ENCODE measurements at regions not wholly inside any gene's neighbourhood (a gene's known extent, or its start where the extent isn't known, plus 50 kb on each side); places are given as distances from the start of the nearest gene placed in this dataset.

DNA sequence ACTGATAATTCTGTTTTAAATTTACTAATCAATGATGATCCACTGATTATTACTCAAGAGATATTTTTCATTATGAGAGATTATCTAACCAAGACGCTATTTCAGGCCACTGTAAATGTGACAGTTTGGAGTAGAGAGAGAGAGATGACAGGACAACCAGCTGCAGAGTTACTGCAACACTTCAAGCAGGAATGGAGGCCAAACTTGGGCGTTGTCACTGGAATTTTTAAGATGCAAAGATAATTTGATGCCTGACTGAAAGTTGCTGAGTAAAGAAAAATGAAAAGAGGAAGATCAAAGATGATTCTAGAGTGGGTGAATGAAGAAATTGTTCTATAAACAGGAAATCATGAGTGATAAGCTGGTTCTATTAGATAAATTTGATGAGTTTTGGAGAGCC is 1302.1 kb upstream of the TMEFF2 start:
- no peak for DNase-seq (ENCODE audit: low spot score in 2 of 2)
- no peak overlapping the region for H3K4me3 ChIP-seq (ENCODE audit: low read depth, poor library complexity, severe bottlenecking)
- TF ChIP-seq, protein P1, sequence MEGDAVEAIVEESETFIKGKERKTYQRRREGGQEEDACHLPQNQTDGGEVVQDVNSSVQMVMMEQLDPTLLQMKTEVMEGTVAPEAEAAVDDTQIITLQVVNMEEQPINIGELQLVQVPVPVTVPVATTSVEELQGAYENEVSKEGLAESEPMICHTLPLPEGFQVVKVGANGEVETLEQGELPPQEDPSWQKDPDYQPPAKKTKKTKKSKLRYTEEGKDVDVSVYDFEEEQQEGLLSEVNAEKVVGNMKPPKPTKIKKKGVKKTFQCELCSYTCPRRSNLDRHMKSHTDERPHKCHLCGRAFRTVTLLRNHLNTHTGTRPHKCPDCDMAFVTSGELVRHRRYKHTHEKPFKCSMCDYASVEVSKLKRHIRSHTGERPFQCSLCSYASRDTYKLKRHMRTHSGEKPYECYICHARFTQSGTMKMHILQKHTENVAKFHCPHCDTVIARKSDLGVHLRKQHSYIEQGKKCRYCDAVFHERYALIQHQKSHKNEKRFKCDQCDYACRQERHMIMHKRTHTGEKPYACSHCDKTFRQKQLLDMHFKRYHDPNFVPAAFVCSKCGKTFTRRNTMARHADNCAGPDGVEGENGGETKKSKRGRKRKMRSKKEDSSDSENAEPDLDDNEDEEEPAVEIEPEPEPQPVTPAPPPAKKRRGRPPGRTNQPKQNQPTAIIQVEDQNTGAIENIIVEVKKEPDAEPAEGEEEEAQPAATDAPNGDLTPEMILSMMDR (IDR thresholded peaks at IDR 0.05): no peak
- TF ChIP-seq POLR2A (IDR thresholded peaks at IDR 0.05): no peak
- WGBS, 2 donors: 34 to 38% methylated on average over 2 of the region's 2 CpGs
- intact Hi-C loops (cut with DNase I; ENCODE audit: low total_unique reads): no loop called here

DNA sequence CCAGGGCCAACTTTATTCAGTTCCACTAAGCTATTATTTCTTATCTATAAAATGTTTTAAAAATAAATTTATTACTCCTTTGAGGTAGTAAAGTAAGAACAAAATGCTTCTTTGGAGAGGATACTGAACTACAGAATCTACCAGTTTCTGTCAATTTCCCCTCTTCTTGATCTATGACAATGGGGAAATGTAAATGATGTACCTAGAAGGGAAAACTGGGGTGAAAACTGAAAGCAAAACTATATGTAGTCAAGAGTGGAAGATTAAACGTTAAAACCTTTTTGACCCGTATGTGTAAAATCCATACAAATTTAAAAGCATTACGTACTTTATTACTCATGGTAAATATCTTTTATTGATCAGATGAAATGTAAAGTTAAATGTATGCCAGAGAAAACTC is 1287.8 kb upstream of the TMEFF2 start:
- no peak for TF ChIP-seq POLR2A (IDR thresholded peaks at IDR 0.05)
- TF ChIP-seq, protein P1 (IDR thresholded peaks at IDR 0.05): no peak
- intact Hi-C loops (cut with DNase I; ENCODE audit: low total_unique reads): no loop called here
- no peak for DNase-seq (ENCODE audit: low spot score in 2 of 2)
- 92 to 93% methylated on average over 3 of the region's 3 CpGs for WGBS, 2 donors
- no peak overlapping the region for H3K4me3 ChIP-seq (ENCODE audit: low read depth, poor library complexity, severe bottlenecking)

DNA sequence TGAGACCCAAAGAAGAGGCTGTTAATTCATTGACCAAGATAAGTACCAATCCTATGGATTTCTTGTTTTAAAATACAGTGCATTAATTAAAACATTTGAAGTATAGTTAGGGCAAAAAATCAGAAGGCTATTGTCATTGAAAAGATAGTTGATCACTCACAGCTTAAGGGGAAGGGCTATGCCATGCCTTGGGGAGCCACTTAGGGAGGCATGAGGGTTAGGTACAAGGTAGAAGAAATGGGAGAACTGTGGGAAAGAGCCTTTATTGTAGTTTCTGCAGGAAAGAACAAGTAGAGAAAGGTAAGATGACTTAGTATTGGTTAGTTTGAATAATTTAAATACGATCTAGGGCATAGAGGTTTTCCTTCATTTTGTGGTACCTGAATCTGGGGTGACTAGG is 1285.5 kb upstream of the TMEFF2 start:
- H3K4me3 ChIP-seq (ENCODE audit: low read depth, poor library complexity, severe bottlenecking): no peak overlapping the region
- intact Hi-C loops (cut with DNase I; ENCODE audit: low total_unique reads): no loop called here
- 88 to 100% methylated on average over 1 of the region's 1 CpG for WGBS, 2 donors
- no peak for DNase-seq (ENCODE audit: low spot score in 2 of 2)
- TF ChIP-seq, protein P1 (IDR thresholded peaks at IDR 0.05): no peak
- TF ChIP-seq POLR2A (IDR thresholded peaks at IDR 0.05): no peak

DNA sequence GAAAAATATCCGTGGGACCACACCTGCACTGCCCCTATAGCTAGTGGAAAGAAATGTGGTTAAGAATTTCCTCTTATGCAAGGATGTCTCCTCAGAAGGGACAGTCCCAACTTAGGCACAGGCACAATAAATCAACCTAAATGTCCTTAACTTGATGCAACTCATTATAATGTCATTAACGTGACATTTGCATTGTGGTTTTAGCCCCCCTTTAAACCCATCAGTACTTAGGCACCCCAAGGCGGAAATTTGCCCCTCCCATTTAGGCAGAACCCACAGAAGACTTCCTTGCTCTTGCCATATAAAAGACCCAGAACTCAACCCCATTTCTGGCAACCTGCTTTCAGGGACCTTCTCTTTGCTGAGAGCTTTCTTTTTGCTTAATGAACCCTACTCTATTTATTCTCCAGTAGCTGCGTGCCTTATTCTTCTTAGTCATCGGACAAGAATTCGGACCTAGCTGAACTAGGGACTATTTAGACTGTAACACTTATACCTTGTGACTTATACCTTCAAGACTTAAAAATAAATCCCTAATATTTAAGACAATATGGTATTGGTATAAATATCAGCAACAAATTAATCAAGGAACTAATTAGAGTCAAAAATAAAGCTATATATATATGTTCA is 1281.6 kb upstream of the TMEFF2 start:
- 73 to 82% methylated on average over 6 of the region's 6 CpGs for WGBS, 2 donors
- no peak for TF ChIP-seq POLR2A (IDR thresholded peaks at IDR 0.05)
- TF ChIP-seq, protein P1 (IDR thresholded peaks at IDR 0.05): no peak
- intact Hi-C loops (cut with DNase I; ENCODE audit: low total_unique reads): no loop called here
- H3K4me3 ChIP-seq (ENCODE audit: low read depth, poor library complexity, severe bottlenecking): no peak overlapping the region
- DNase-seq (ENCODE audit: low spot score in 2 of 2): no peak

DNA sequence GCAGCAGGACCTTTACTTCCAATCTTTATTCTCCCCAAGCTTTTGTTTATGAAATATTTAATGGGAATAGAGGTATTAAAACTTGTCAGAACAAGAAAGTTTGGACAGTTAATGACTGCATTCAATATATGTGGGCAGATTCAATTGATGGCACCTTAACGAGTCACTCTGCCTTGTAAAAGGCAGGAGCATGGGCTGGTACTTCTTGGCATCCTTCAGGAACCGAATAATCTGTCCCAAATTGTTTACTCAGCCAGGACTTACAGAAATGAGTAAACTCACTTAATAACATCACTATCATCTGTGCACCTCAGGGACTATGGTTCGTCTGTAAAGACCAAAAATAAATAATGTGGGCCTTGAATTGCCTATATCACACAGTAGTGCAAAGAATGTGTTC is 1280.3 kb upstream of the TMEFF2 start:
- intact Hi-C loops (cut with DNase I; ENCODE audit: low total_unique reads): no loop called here
- WGBS, 2 donors: 70% methylated on average over 3 of the region's 3 CpGs
- no peak overlapping the region for H3K4me3 ChIP-seq (ENCODE audit: low read depth, poor library complexity, severe bottlenecking)

More for the DNA sequence above, 1280.3 kb upstream of the TMEFF2 start:
- DNase-seq (ENCODE audit: low spot score in 2 of 2): no peak
- no peak for TF ChIP-seq POLR2A (IDR thresholded peaks at IDR 0.05)
- TF ChIP-seq, protein P1 (IDR thresholded peaks at IDR 0.05): no peak

Measured in lower leg skin (tissue), 4 donors.